NCI-H2196 (cell line): ENCODE measurements at regions not wholly inside any gene's neighbourhood (a gene's known extent, or its start where the extent isn't known, plus 50 kb on each side); places are given as distances from the start of the nearest gene placed in this dataset.

Experiments used
- DNase-seq: peaks from one replicate; lab custom pipeline; 2025; ENCODE audit not compliant: unreplicated experiment; lab: John Stamatoyannopoulos, UW

- DNase-seq, result no peak
Measured at GRCh38 chr9:79988126-79988525, 416.4 kb downstream of the TLE4 start.

DNA sequence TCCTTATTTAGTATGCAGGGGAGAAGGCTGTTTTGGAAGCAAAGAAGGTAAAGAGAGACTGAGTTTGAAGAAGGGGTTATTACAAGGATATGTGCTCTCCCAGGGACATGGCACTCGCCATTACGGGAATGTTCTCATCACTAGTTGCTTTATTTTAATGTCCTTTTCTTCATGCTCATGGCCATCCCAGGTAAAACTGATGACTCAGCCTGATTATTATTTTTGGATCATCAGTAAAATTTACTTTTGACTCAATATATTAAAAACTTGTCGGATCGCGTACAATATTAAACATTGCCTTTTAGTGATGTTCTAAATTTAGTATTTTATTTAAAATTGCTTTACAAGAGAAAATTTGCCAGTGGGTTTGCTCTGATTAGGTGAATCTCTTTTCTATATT is 414.7 kb downstream of the TLE4 start:
- DNase-seq, result no peak

DNA sequence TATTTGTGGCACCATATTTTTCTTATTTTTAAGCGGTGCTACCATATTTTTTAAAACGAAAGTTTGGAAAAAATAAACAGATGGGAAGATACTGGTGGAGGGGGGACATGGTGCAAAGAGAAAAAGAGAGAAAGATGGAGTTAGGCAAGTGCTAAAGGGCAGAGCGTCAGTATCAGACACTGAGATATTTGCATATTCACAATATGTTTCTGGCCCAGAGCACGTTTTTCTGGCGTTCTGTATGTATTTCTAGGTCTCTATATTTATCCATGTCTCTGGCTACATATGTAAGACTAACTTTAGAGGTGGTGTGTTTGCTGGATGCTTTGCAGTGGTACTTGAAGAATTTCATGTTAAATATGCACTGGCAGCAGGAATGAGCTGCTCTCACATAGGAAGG is 414.0 kb downstream of the TLE4 start:
- no peak for DNase-seq

DNA sequence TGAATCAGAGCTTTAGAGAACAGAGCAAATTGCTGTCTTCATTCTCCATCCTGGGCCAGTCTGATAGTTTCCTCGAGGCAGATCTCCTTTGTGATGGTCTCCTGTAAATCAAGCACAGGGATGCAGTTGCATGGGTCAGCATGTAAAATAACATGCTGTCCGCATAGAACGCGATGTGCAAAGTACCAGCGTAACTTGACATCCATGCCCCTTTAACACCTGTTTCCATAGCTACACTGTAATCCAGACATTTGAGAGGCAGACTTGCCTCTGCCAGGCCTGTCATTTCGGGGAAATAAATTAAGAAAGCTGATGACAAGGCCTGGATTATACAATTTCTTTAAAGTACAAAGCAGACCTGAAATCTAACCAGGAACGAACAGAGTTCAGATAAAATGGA is 413.5 kb downstream of the TLE4 start:
- no peak for DNase-seq

DNA sequence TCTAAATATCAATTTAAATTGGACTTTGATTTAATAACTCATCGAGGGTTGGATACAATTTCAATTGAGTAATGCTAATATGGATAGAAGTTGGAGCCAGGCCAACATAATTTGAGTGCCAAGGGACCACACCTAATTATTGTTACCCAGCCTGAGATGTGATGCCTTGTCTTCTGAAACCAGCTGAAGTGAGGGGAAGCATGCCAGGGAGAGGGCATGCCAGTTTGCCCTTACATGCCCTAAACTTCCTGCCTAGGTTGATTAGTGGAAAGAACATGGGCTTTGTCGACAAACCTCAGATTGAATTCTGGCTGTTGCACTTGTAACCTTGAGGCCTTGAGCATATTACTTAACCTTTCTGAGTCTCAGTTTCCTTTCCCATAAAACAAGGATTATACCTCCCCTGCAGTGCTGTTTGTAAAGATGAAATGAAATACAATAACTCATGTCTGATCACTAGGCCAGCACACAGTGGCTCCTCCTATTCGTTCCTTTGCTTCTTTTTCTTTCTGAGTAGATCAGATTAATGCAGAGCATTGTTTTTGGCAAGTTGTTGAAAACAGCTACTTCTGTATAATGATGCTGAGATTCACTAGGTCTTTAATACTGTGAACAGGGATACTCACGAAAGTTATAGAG is 412.8 kb downstream of the TLE4 start:
- DNase-seq, result no peak

DNA sequence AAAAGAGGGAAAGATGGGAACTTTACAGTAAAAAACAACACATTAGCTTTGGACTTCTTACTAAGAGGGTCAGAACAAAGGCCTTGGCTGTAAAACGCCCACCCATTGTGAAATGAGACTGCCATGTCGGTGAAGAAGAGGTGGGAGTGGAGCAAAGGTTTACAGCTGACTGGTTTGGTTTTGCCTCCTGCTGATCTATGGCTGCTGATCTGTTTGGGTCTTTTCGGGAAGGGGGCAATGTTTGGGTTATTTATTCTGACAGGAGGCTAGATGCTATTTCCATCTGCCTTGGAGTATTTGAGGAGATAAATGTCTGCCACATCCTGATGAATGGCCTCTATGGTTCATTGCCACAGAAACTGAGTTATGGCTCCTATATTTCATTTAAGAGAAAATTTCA is 408.7 kb downstream of the TLE4 start:
- DNase-seq, result no peak

DNA sequence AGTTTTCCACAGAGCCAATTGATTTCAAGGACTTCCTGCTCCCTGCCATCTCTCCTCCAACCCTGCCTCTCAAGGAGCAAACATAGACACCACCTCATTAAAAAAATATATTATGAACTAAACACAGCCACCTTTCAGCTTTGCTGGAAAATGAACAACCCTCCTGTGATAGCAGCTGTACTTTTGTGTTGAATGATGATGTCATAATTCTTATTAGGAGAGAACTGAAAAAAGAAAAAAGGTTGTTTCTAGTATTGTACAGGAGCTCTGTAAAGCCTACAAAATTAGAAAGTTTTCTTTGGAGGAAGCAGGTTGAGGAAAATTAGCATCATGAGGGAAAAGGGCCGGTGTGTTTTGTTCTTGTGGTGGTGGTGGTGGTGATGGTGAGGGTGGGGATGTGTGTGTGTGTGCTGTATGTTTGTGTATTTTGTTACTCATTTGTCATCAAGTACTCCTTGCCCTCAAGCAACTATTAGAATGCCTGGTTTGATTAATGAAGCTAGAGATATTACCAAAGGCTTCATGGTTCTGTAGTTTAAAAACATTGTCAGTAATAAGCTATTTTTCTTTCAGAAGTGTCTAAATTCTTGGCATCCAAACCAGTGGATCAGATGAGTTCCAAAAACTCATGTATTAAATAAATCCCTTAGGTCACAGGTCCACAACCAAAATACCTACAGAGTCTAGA is 405.9 kb downstream of the TLE4 start:
- DNase-seq, result no peak

DNA sequence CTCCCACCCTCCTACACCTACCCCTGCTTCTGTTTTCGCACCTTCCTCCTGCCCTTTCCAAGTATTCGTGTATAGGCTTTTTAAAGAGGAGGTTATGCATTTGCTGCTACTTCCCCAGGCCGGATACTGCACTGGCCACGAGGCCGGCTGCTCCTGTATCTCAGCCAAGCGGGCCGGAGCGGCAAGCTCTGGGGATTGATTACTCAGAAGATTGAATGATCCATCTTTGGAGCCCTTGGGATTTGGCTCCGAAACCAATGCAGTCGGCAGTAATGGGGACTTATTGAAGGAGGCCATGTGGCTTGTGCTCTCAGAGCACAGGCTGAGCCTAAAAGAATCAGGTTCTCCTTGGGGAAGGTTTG is 405.3 kb downstream of the TLE4 start:
- DNase-seq, result no peak

- peak; percentile 46 for DNase-seq
Measured at GRCh38 chr9:79976257-79977073, 404.7 kb downstream of the TLE4 start.

- DNase-seq, result peak; percentile 32
Measured at GRCh38 chr9:79975621-79976256, 404.0 kb downstream of the TLE4 start.

DNA sequence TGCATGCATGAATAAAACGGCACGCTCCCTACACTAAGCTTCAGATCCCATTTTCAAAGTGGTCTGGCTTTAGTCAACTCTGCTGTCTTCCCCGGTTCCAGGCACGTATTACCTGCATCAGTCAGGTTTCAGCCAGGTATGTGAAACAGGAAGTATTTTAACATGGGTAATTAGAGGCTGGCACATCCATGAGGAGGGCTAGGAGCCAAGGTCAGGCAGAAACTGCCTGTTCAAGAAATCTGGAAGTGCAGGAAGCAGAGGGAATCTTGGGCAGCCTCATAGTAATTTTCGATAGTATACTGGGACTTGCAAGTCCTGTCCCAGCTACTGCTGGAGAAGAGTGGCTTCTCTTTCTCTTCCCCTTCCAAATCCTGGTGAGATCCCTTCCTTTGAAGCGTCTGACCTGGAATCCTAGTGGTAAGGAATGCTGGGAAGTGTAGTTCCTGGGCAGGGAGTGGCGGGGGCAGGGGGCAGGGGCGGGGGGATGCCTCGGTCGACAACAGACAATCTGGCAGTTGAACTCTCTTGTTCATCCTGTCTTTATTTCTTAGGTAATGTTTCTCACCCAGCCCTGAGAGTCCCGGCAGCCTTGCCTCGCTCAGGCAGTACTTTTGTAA is 403.1 kb downstream of the TLE4 start:
- no peak for DNase-seq

- DNase-seq, result no peak
Measured at GRCh38 chr9:79973627-79974026, 401.9 kb downstream of the TLE4 start.

- no peak for DNase-seq
Measured at GRCh38 chr9:79970146-79970425, 398.3 kb downstream of the TLE4 start.

GRCh38 chr9:79969393-79970145 is 397.8 kb downstream of the TLE4 start:
- peak; percentile 47 for DNase-seq

DNA sequence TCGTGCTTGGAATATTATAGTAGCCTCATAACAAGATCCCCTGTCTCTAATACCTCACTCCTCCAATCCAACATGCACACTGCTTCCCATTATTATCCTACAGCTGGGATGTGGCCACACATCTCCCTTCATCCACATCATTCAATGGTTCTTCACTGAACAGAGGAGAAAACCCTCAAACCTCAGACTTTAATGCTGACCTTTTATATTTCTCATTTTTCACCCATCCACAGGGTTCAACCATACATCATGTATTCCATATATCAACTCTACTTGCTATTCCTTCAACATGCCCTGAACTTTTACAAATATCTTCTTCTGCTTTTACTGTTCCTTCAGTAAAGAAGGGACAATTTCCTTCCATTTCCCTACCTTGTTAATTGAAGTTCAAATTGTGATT is 396.8 kb downstream of the TLE4 start:
- no peak for DNase-seq

DNA sequence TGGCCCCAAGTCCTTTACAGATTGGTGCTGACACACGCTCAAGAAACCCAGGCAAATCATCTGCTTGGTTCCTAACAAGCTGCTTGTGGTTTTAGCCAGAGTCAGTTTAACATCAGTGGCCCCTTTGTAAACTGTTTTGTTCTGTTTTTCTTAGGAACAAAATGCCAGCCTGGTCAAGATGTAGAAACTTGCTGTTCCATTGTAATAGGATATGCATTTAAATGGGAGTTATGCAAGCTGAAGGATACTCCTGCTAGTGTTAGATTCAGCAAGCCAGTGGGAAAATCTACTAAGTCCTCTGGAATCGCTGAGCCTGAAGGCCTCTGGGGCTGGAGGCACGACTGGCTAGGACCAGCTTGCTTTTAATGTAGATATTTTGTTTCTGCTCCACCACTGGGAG is 391.1 kb downstream of the TLE4 start:
- DNase-seq, result no peak

DNA sequence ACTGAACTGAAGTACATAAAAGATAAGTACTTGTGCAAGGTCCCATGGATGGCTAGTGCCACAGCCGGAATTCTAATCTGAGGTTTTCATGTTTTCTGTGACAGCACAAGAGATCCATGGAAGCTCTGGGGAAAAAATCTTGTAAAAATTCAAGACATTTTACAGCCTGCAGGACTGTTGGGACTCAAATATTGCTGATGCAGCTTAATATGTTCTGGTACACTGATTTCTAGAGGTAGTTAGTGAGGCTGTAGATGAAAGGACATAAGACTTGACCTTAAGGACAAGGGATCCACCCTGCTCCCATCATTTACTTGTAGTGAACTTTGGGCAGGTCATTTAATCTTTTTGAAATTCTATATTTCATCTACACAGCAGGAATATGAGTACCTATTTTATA is 390.4 kb downstream of the TLE4 start:
- no peak for DNase-seq

- no peak for DNase-seq
Measured at GRCh38 chr9:79955300-79955699, 383.5 kb downstream of the TLE4 start.

GRCh38 chr9:79953908-79954307 is 382.1 kb downstream of the TLE4 start:
- DNase-seq, result no peak

GRCh38 chr9:79952401-79952800 is 380.6 kb downstream of the TLE4 start:
- DNase-seq, result no peak

DNA sequence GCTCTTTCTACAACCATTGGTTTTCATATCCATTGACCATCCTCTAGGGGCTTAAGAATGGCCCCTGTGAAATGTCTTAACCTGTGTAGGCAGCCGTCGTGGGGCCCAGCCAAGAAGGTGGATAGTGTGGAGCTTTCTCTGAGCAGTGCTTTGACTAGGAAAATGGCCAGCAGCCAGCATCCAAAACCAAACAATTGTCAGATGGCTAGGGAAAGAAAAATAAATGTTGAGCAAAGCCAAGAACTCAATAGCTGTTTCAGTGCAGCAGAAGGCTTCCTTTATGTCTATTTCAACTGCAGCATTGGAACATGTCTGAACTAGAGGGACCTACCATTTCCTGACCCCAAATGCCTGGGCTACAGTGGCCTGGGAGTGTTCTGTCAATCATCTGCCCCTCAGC is 374.9 kb downstream of the TLE4 start:
- DNase-seq, result peak; percentile 34
